ENCODE measurements at regions not wholly inside any gene's neighbourhood (a gene's known extent, or its start where the extent isn't known, plus 50 kb on each side); places are given as distances from the start of the nearest gene placed in this dataset.
A peak's percentile ranks its signal among the peaks of the same experiment; 100 is the strongest.

DNA sequence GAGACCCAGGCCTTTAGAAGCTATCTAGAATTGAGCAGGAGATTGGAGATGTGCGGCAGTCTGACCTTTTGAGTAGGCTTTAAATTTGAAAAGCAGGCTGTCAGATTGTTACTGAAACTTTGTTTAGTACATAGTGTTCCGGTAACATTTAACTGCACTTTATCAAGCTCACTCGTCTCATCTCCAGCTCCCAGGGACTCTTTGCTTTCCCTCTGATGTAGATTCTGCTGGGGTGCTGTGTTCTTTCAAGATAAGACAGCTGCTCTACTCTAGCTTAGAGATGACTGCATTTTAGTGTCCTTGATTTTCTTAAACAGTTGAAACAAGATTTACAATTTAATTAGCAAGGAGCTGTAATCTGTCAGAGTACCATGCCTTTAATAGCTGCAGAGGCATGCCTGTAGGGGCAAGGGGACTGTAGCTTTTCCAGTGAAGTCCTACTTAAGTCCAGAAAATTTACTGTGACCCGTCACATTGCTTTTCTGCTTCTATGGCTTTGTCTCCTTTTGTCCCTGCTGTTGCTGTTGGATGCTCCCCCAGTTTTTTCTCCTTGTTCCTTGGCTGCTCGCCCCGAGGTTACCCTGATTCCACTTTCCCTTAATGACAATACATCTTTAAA, 56.4 kb upstream of the MTPN start:
- TF ChIP-seq, protein P1, sequence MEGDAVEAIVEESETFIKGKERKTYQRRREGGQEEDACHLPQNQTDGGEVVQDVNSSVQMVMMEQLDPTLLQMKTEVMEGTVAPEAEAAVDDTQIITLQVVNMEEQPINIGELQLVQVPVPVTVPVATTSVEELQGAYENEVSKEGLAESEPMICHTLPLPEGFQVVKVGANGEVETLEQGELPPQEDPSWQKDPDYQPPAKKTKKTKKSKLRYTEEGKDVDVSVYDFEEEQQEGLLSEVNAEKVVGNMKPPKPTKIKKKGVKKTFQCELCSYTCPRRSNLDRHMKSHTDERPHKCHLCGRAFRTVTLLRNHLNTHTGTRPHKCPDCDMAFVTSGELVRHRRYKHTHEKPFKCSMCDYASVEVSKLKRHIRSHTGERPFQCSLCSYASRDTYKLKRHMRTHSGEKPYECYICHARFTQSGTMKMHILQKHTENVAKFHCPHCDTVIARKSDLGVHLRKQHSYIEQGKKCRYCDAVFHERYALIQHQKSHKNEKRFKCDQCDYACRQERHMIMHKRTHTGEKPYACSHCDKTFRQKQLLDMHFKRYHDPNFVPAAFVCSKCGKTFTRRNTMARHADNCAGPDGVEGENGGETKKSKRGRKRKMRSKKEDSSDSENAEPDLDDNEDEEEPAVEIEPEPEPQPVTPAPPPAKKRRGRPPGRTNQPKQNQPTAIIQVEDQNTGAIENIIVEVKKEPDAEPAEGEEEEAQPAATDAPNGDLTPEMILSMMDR (IDR thresholded peaks at IDR 0.05; ENCODE audit: low read depth, low read length), result no peak
- peak in 1 of 2 donors; percentile 35 for DNase-seq (ENCODE audit: low read depth in 2 of 2)
- H3K4me3 ChIP-seq (replicated peaks in 1 of 2; ENCODE audit: low read depth in 2 of 2, low read length in 2 of 2), result no peak overlapping the region

DNA sequence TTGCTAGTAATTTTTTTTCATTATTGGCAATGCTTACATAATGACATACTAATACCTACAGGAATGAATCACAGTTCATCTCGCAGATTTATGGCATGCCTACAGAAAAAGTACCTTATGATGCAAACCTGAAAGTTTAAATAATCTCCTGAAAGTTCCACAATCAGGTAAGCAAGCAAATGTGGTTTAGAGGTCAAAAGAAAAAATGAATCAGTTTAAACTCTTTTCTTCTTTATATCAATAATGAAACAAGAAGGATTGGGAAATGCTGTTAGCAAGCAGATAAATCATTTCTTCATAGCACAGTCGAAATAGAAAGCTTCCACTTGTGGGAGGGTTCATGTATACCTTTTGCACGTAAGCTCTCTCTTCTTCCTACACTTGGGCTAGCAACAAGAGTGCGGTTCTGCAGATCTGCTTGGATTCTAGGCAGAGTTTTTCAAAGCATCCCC, 53.7 kb upstream of the MTPN start:
- H3K4me3 ChIP-seq (replicated peaks in 1 of 2; ENCODE audit: low read depth in 2 of 2, low read length in 2 of 2), result no peak overlapping the region
- TF ChIP-seq, protein P1 (IDR thresholded peaks at IDR 0.05; ENCODE audit: low read depth, low read length), result no peak
- DNase-seq (ENCODE audit: low read depth in 2 of 2), result no peak

DNA sequence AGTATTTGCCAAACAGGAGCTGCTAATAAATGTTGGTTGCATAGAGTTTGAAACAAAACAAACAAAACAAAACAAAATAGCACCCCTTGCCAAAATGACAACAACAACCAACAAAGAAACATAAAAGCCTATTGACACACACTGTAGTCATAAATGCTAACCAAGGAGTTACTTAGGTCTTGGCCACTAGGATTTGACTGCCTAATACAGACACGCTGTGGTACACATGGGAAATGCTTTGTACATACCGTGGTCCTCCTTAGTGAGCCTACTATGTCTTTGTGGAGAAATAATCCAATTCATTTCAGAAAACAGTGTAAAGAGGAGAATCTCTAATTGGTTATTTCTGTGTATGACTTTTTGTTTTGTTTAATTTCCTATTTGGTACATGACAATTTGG, 53.2 kb upstream of the MTPN start:
- DNase-seq (ENCODE audit: low read depth in 2 of 2), result no peak
- TF ChIP-seq, protein P1 (IDR thresholded peaks at IDR 0.05; ENCODE audit: low read depth, low read length), result no peak
- H3K4me3 ChIP-seq (replicated peaks in 1 of 2; ENCODE audit: low read depth in 2 of 2, low read length in 2 of 2), result no peak overlapping the region

DNA sequence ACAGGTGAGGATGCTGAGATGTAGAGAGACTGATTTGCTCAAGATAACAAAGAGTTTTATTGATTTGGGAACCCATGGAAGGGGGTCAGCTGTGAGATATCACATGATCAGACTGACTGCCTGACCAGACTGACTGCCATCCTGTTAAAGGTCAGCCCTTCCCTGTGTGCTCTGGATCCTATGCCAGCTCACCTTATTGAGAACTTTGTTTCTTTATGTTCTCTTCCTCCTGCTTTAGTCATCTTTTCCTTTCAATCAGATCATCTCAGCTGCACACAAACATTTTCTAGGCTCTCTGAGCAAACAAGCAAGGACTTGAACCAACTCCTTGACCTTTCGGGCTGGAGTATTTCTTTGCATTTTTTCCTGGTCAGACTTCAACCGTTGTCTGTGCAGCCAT, 50.0 kb upstream of the MTPN start:
- TF ChIP-seq, protein P1 (IDR thresholded peaks at IDR 0.05; ENCODE audit: low read depth, low read length), result no peak
- no peak overlapping the region for H3K4me3 ChIP-seq (replicated peaks in 1 of 2; ENCODE audit: low read depth in 2 of 2, low read length in 2 of 2)
- DNase-seq (ENCODE audit: low read depth in 2 of 2), result no peak
